ENCODE measurements at regions not wholly inside any gene's neighbourhood (a gene's known extent, or its start where the extent isn't known, plus 50 kb on each side); places are given as distances from the start of the nearest gene placed in this dataset.

DNA sequence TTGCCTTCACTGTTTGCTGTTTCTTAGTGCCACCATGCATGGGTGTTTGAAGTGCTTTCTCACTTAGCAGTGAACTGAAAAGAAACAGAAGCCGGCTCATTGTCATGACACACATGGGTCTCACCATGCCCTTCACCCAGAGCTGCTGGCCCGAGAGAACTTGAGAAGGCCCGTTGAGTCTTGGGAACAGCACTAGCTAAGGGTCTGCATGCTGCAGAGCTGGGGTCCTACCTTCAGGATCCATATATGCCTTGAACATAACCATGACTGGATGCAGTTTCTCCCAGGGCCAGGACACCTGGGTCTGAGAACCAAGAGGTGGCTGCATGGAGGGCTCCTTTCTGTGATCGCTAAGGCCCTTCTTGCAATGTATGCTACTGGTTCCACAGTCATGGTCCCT, 245.5 kb upstream of the HS6ST1 start:
- TF ChIP-seq EZH2 (optimal IDR thresholded peaks at IDR 0.05; ENCODE audit: low read depth, low read length) (no peak), EZH2phosphoT487 (IDR thresholded peaks at IDR 0.05; ENCODE audit: low read length) (no peak), CTCF (IDR thresholded peaks at IDR 0.05; ENCODE audit: low read length) (no peak)
- no peaks in the 10 kb centered on the region for H4K20me1 ChIP-seq (ENCODE audit: insufficient read depth, low read length)

DNA sequence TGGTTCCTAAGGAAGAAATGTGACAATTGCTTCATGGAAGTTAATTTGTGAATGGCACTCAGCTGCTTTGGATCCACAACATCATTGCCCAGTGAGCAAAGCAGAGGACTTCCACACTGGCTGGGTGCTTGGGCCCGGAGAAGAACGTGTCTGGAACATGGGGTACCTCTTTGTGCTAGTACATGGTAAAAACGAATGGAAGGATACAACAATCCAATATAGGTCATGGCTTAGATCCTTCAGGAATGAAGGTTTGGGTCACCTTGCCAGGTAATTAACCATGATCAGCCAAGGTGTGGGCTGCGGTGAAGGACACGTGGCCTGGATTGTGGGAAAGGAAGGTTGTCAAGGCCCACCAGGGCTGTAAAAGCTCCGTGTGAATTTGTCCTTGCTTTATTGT, 245.9 kb upstream of the HS6ST1 start:
- Histone ChIP-seq H3K27me3 (replicated peaks; ENCODE audit: insufficient read depth, low read length) (no peaks in the 10 kb centered on the region), H4K20me1 (ENCODE audit: insufficient read depth, low read length) (no peaks in the 10 kb centered on the region), H3K4me3 (ENCODE audit: low read length) (no peak overlapping the region), H3K79me2 (ENCODE audit: low read length) (no peaks in the 10 kb centered on the region), H3K4me2 (ENCODE audit: low read depth, low read length) (no peak overlapping the region), H3K9me2 (replicated peaks; ENCODE audit: insufficient read depth, low read length) (no peaks in the 10 kb centered on the region), H3K9me3 (replicated peaks; ENCODE audit: insufficient read depth, low read length) (no peaks in the 10 kb centered on the region), H3K27ac (ENCODE audit: low read length) (no peak overlapping the region), H3F3A (ENCODE audit: insufficient read depth, low read length) (no peaks in the 10 kb centered on the region), H2AFZ (ENCODE audit: low read length) (no peak overlapping the region), H3K4me1 (ENCODE audit: low read length) (no peaks in the 10 kb centered on the region), H3K36me3 (replicated peaks; ENCODE audit: insufficient read depth, low read length) (no peaks in the 10 kb centered on the region), H3K9ac (ENCODE audit: low read length) (no peak overlapping the region)
- no peak for TF ChIP-seq CTCF (IDR thresholded peaks at IDR 0.05; ENCODE audit: low read length)
- TF ChIP-seq EZH2 (optimal IDR thresholded peaks at IDR 0.05; ENCODE audit: low read depth, low read length) = no peak
- TF ChIP-seq EZH2phosphoT487 (IDR thresholded peaks at IDR 0.05; ENCODE audit: low read length) = no peak
- no peak for DNase-seq

More for the DNA sequence above, 245.5 kb upstream of the HS6ST1 start:
- no peak for DNase-seq
- no peaks in the 10 kb centered on the region for H3K27me3 ChIP-seq (replicated peaks; ENCODE audit: insufficient read depth, low read length)
- no peaks in the 10 kb centered on the region for H3F3A ChIP-seq (ENCODE audit: insufficient read depth, low read length)
- H2AFZ ChIP-seq (ENCODE audit: low read length) = no peak overlapping the region
- no peak overlapping the region for H3K9ac ChIP-seq (ENCODE audit: low read length)
- H3K79me2 ChIP-seq (ENCODE audit: low read length) = no peaks in the 10 kb centered on the region
- H3K9me3 ChIP-seq (replicated peaks; ENCODE audit: insufficient read depth, low read length) = no peaks in the 10 kb centered on the region
- H3K27ac ChIP-seq (ENCODE audit: low read length) = no peak overlapping the region
- no peaks in the 10 kb centered on the region for H3K4me1 ChIP-seq (ENCODE audit: low read length)
- H3K4me2 ChIP-seq (ENCODE audit: low read depth, low read length) = no peak overlapping the region
- no peaks in the 10 kb centered on the region for H3K9me2 ChIP-seq (replicated peaks; ENCODE audit: insufficient read depth, low read length)
- H3K36me3 ChIP-seq (replicated peaks; ENCODE audit: insufficient read depth, low read length) = no peaks in the 10 kb centered on the region
- H3K4me3 ChIP-seq (ENCODE audit: low read length) = no peak overlapping the region

GRCh38 chr2:128565441-128565840, 246.8 kb upstream of the HS6ST1 start:
- Histone ChIP-seq H3K4me2 (ENCODE audit: low read depth, low read length) (no peak overlapping the region), H3K9ac (ENCODE audit: low read length) (no peak overlapping the region), H3K9me3 (replicated peaks; ENCODE audit: insufficient read depth, low read length) (no peaks in the 10 kb centered on the region), H3F3A (ENCODE audit: insufficient read depth, low read length) (no peaks in the 10 kb centered on the region), H2AFZ (ENCODE audit: low read length) (no peak overlapping the region), H3K4me3 (ENCODE audit: low read length) (no peak overlapping the region), H3K36me3 (replicated peaks; ENCODE audit: insufficient read depth, low read length) (no peaks in the 10 kb centered on the region), H3K79me2 (ENCODE audit: low read length) (no peaks in the 10 kb centered on the region), H3K4me1 (ENCODE audit: low read length) (no peaks in the 10 kb centered on the region), H4K20me1 (ENCODE audit: insufficient read depth, low read length) (no peaks in the 10 kb centered on the region), H3K27me3 (replicated peaks; ENCODE audit: insufficient read depth, low read length) (no peaks in the 10 kb centered on the region), H3K9me2 (replicated peaks; ENCODE audit: insufficient read depth, low read length) (no peaks in the 10 kb centered on the region), H3K27ac (ENCODE audit: low read length) (no peak overlapping the region)
- no peak for TF ChIP-seq CTCF (IDR thresholded peaks at IDR 0.05; ENCODE audit: low read length)
- TF ChIP-seq EZH2 (optimal IDR thresholded peaks at IDR 0.05; ENCODE audit: low read depth, low read length) = no peak
- no peak for TF ChIP-seq EZH2phosphoT487 (IDR thresholded peaks at IDR 0.05; ENCODE audit: low read length)
- DNase-seq = no peak
